ENCODE measurements at regions not wholly inside any gene's neighbourhood (a gene's known extent, or its start where the extent isn't known, plus 50 kb on each side); places are given as distances from the start of the nearest gene placed in this dataset.

GRCh38 chr22:48900626-48901025 lies 927.0 kb downstream of the BRD1 start:
- TF ChIP-seq PAF1 (CRISPR knock-in tag; IDR thresholded peaks at IDR 0.05): no peak
- TF ChIP-seq ZNF292 (CRISPR knock-in tag; IDR thresholded peaks at IDR 0.05; ENCODE audit: borderline replicate concordance, low read depth): no peak
- no peak for TF ChIP-seq ZNF615 (CRISPR knock-in tag; IDR thresholded peaks at IDR 0.05; ENCODE audit: borderline replicate concordance)
- TF ChIP-seq BCL6 (CRISPR knock-in tag; IDR thresholded peaks at IDR 0.05): no peak
- H2AFZ ChIP-seq (ENCODE audit: low read length): no peak overlapping the region
- H3K79me2 ChIP-seq (ENCODE audit: insufficient read depth, low read length): no peaks in the 10 kb centered on the region
- FAIRE-seq (no peak), DNase-seq (ENCODE audit: low spot score) (no peak), ATAC-seq (no peak)
- ChIA-PET CTCF (ENCODE audit: low intra/inter-chr PET ratio, low total read pairs) (no interaction called here), POLR2A (no interaction called here)
- no peaks in the 10 kb centered on the region for H3K36me3 ChIP-seq (replicated peaks in 1 of 2; ENCODE audit: control insufficient read depth in 1 of 2, insufficient read depth in 2 of 2, low read length in 2 of 2)
- peaks cover 9% of the 10 kb centered on the region for H3K4me1 ChIP-seq (ENCODE audit: insufficient read depth, low read length)
- in situ Hi-C loops (cut with HindIII; ENCODE audit: extremely low pct_ligation_motif_present, low pct_unique_long_range_greater_than_20kb): no loop called here
- H3K4me3 ChIP-seq (replicated peaks in 1 of 3; ENCODE audit: insufficient read depth in 1 of 3, low read depth in 2 of 3, low read length in 3 of 3): no peak overlapping the region
- H3K27me3 ChIP-seq (ENCODE audit: control insufficient read depth in 1 of 2, insufficient read depth in 2 of 2, low read length in 2 of 2): peaks cover 0 to 32% of the 10 kb centered on the region in 2 experiments; a peak in 2 of 5 replicates
- no TSS peak for BruUV-seq (replicated peaks)
- no peak overlapping the region for H3K27ac ChIP-seq (ENCODE audit: extremely low read length, insufficient read depth, low read length)
- H3K4me2 ChIP-seq (ENCODE audit: low read depth, low read length): no peak overlapping the region
- intact Hi-C loops (cut with micrococcal nuclease; ENCODE audit: unreplicated experiment): no loop called here
- no peak overlapping the region for H3K9ac ChIP-seq (ENCODE audit: insufficient read depth, low read depth, low read length)
- WGBS (ENCODE audit: low lambda C conversion rate): 62% methylated on average over 6 of the region's 9 CpGs
- no peaks in the 10 kb centered on the region for H4K20me1 ChIP-seq (ENCODE audit: insufficient read depth, low read length)
- H3K9me3 ChIP-seq (ENCODE audit: low read length): no peaks in the 10 kb centered on the region

- in situ Hi-C loops (cut with HindIII; ENCODE audit: extremely low pct_ligation_motif_present, low pct_unique_long_range_greater_than_20kb): no loop called here
- Histone ChIP-seq H3K27ac (ENCODE audit: extremely low read length, insufficient read depth, low read length) (no peak overlapping the region), H3K79me2 (ENCODE audit: insufficient read depth, low read length) (no peaks in the 10 kb centered on the region), H3K9me3 (ENCODE audit: low read length) (no peaks in the 10 kb centered on the region), H3K4me1 (ENCODE audit: insufficient read depth, low read length) (peaks cover 9% of the 10 kb centered on the region), H2AFZ (ENCODE audit: low read length) (no peak overlapping the region), H3K27me3 (ENCODE audit: control insufficient read depth in 1 of 2, insufficient read depth in 2 of 2, low read length in 2 of 2) (peaks cover 0 to 35% of the 10 kb centered on the region in 2 experiments; a peak in 3 of 5 replicates), H3K4me2 (ENCODE audit: low read depth, low read length) (no peak overlapping the region), H3K4me3 (replicated peaks in 1 of 3; ENCODE audit: insufficient read depth in 1 of 3, low read depth in 2 of 3, low read length in 3 of 3) (no peak overlapping the region), H4K20me1 (ENCODE audit: insufficient read depth, low read length) (no peaks in the 10 kb centered on the region), H3K9ac (ENCODE audit: insufficient read depth, low read depth, low read length) (no peak overlapping the region), H3K36me3 (replicated peaks in 1 of 2; ENCODE audit: control insufficient read depth in 1 of 2, insufficient read depth in 2 of 2, low read length in 2 of 2) (no peaks in the 10 kb centered on the region)
- ATAC-seq (no peak), FAIRE-seq (no peak), DNase-seq (ENCODE audit: low spot score) (no peak)
- TF ChIP-seq NFATC3 (CRISPR knock-in tag; IDR thresholded peaks at IDR 0.05): no peak
- no peak for TF ChIP-seq ZNF704 (CRISPR knock-in tag; IDR thresholded peaks at IDR 0.05; ENCODE audit: borderline replicate concordance)
- TF ChIP-seq ZNF614 (CRISPR knock-in tag; IDR thresholded peaks at IDR 0.05; ENCODE audit: borderline replicate concordance): no peak
- no TSS peak for BruUV-seq (replicated peaks)
- no CpG with 5 or more reads among the region's 2 CpGs for WGBS (ENCODE audit: low lambda C conversion rate)
- ChIA-PET CTCF (ENCODE audit: low intra/inter-chr PET ratio, low total read pairs) (no interaction called here), POLR2A (no interaction called here)
- intact Hi-C loops (cut with micrococcal nuclease; ENCODE audit: unreplicated experiment): no loop called here
Observed at GRCh38 chr22:48900327-48900597, 927.4 kb downstream of the BRD1 start.

Data from HepG2 (cell line).